ENCODE measurements at regions not wholly inside any gene's neighbourhood (a gene's known extent, or its start where the extent isn't known, plus 50 kb on each side); places are given as distances from the start of the nearest gene placed in this dataset.

DNA sequence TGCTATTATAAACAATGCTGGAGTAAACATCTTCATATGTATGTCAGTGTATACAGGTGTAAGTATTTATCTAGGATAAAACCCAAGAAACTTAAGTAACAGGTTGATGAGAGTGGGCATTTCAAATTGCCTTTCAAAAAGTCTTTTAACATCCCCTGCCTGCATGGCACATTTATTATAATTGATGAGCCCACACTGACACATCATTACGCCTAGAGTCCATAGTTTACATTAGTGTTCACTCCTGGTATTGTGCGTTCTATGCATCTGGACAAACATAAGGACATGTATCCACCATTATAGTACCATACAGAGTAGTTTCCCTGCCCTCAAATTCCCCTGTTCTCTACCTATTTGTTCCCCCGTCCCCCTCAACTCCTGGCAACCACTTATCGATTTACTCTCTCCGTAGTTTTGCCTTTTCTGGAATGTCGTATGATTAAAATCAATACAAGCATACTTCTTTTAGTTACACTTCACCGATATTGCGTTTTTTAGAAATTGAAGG lies 53.7 kb downstream of the NACA2 start:
- no peak overlapping the region for H3K27ac ChIP-seq (ENCODE audit: low read depth, low read length)
- H3K27me3 ChIP-seq (ENCODE audit: insufficient read depth, low read length): no peaks in the 10 kb centered on the region
- ChIA-PET CTCF (interaction anchor here (1.2 kb wide), 1 partner anchor 13 kb away, joined by 3 read pairs; no protein-coding TSS in a partner anchor), RAD21 (ENCODE audit: low non-redundant PET in 1 of 2, low total read pairs in 2 of 2, uncharacterized antibody in 2 of 2, unreplicated experiment in 2 of 2) (no interaction called here), POLR2A (no interaction called here)
- no peaks in the 10 kb centered on the region for H3K9me2 ChIP-seq (ENCODE audit: insufficient read depth)
- ATAC-seq (no peak), DNase-seq (ENCODE audit: low read depth, low spot score) (no peak)
- H4K20me1 ChIP-seq (ENCODE audit: insufficient read depth): no peaks in the 10 kb centered on the region
- no peak overlapping the region for H3K4me2 ChIP-seq (ENCODE audit: low read length)
- no peaks in the 10 kb centered on the region for H3K79me2 ChIP-seq (ENCODE audit: insufficient read depth, low read length)
- TF ChIP-seq FOSL1 (IDR thresholded peaks at IDR 0.05; ENCODE audit: low read depth) (no peak), SIN3A (IDR thresholded peaks at IDR 0.05; ENCODE audit: low read depth) (no peak), TCF7L2 (IDR thresholded peaks at IDR 0.05; ENCODE audit: borderline replicate concordance, extremely low read depth, insufficient read depth, insufficient read length) (no peak), JUND (IDR thresholded peaks at IDR 0.05) (no peak), EGR1 (IDR thresholded peaks at IDR 0.05; ENCODE audit: low read depth) (no peak), ELF1 (IDR thresholded peaks at IDR 0.05; ENCODE audit: borderline replicate concordance, low read depth) (no peak), EZH2 (IDR thresholded peaks at IDR 0.05) (no peak), CEBPB (IDR thresholded peaks at IDR 0.05; ENCODE audit: low read depth) (no peak), CBX3 (IDR thresholded peaks at IDR 0.05; ENCODE audit: low read depth) (no peak), EZH2phosphoT487 (IDR thresholded peaks at IDR 0.05; ENCODE audit: borderline replicate concordance) (no peak), SRF (IDR thresholded peaks at IDR 0.05; ENCODE audit: low read depth) (no peak), POLR2AphosphoS5 (IDR thresholded peaks at IDR 0.05; ENCODE audit: low read depth, low read length) (no peak), SP1 (IDR thresholded peaks at IDR 0.05; ENCODE audit: low read depth) (no peak), POLR2A (IDR thresholded peaks at IDR 0.05; ENCODE audit: borderline replicate concordance, extremely low read depth, insufficient read depth, insufficient read length) (no peak)
- TF ChIP-seq, protein P1, sequence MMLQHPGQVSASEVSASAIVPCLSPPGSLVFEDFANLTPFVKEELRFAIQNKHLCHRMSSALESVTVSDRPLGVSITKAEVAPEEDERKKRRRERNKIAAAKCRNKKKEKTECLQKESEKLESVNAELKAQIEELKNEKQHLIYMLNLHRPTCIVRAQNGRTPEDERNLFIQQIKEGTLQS (IDR thresholded peaks at IDR 0.05): no peak
- TF ChIP-seq, protein P2, sequence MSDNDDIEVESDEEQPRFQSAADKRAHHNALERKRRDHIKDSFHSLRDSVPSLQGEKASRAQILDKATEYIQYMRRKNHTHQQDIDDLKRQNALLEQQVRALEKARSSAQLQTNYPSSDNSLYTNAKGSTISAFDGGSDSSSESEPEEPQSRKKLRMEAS (IDR thresholded peaks at IDR 0.05): no peak
- TF ChIP-seq, protein P3, sequence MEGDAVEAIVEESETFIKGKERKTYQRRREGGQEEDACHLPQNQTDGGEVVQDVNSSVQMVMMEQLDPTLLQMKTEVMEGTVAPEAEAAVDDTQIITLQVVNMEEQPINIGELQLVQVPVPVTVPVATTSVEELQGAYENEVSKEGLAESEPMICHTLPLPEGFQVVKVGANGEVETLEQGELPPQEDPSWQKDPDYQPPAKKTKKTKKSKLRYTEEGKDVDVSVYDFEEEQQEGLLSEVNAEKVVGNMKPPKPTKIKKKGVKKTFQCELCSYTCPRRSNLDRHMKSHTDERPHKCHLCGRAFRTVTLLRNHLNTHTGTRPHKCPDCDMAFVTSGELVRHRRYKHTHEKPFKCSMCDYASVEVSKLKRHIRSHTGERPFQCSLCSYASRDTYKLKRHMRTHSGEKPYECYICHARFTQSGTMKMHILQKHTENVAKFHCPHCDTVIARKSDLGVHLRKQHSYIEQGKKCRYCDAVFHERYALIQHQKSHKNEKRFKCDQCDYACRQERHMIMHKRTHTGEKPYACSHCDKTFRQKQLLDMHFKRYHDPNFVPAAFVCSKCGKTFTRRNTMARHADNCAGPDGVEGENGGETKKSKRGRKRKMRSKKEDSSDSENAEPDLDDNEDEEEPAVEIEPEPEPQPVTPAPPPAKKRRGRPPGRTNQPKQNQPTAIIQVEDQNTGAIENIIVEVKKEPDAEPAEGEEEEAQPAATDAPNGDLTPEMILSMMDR (IDR thresholded peaks at IDR 0.05 in 2 of 3, conservative IDR thresholded peaks at IDR 0.05 in 1 of 3; ENCODE audit: borderline replicate concordance in 1 of 3, insufficient read depth in 1 of 3, low read depth in 2 of 3, low read length in 2 of 3): no peak
- TF ChIP-seq, protein P4, sequence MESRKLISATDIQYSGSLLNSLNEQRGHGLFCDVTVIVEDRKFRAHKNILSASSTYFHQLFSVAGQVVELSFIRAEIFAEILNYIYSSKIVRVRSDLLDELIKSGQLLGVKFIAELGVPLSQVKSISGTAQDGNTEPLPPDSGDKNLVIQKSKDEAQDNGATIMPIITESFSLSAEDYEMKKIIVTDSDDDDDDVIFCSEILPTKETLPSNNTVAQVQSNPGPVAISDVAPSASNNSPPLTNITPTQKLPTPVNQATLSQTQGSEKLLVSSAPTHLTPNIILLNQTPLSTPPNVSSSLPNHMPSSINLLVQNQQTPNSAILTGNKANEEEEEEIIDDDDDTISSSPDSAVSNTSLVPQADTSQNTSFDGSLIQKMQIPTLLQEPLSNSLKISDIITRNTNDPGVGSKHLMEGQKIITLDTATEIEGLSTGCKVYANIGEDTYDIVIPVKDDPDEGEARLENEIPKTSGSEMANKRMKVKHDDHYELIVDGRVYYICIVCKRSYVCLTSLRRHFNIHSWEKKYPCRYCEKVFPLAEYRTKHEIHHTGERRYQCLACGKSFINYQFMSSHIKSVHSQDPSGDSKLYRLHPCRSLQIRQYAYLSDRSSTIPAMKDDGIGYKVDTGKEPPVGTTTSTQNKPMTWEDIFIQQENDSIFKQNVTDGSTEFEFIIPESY (IDR thresholded peaks at IDR 0.05; ENCODE audit: extremely low read depth, insufficient replicate concordance, low read length): no peak
- TF ChIP-seq, protein P5, sequence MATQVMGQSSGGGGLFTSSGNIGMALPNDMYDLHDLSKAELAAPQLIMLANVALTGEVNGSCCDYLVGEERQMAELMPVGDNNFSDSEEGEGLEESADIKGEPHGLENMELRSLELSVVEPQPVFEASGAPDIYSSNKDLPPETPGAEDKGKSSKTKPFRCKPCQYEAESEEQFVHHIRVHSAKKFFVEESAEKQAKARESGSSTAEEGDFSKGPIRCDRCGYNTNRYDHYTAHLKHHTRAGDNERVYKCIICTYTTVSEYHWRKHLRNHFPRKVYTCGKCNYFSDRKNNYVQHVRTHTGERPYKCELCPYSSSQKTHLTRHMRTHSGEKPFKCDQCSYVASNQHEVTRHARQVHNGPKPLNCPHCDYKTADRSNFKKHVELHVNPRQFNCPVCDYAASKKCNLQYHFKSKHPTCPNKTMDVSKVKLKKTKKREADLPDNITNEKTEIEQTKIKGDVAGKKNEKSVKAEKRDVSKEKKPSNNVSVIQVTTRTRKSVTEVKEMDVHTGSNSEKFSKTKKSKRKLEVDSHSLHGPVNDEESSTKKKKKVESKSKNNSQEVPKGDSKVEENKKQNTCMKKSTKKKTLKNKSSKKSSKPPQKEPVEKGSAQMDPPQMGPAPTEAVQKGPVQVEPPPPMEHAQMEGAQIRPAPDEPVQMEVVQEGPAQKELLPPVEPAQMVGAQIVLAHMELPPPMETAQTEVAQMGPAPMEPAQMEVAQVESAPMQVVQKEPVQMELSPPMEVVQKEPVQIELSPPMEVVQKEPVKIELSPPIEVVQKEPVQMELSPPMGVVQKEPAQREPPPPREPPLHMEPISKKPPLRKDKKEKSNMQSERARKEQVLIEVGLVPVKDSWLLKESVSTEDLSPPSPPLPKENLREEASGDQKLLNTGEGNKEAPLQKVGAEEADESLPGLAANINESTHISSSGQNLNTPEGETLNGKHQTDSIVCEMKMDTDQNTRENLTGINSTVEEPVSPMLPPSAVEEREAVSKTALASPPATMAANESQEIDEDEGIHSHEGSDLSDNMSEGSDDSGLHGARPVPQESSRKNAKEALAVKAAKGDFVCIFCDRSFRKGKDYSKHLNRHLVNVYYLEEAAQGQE (IDR thresholded peaks at IDR 0.05; ENCODE audit: low read depth): no peak
- H3K9ac ChIP-seq (ENCODE audit: low read length): no peak overlapping the region
- no TSS peak for BruUV-seq (replicated peaks)
- H2AFZ ChIP-seq (ENCODE audit: low read depth, low read length, poor library complexity, severe bottlenecking): no peak overlapping the region
- intact Hi-C loops (cut with micrococcal nuclease): no loop called here
- peaks cover 0 to 4% of the 10 kb centered on the region in 2 experiments; a peak in 1 of 4 replicates for H3K4me1 ChIP-seq (ENCODE audit: control insufficient read depth in 1 of 2, insufficient read depth in 2 of 2, low read length in 2 of 2)
- no peak overlapping the region for H3K4me3 ChIP-seq (replicated peaks in 1 of 2; ENCODE audit: low read depth in 1 of 2, low read length in 2 of 2)
- no peaks in the 10 kb centered on the region for H3K36me3 ChIP-seq (ENCODE audit: control insufficient read depth in 1 of 2, insufficient read depth in 2 of 2, low read length in 2 of 2)
- peaks cover 0 to 4% of the 10 kb centered on the region in 2 experiments; a peak in 1 of 4 replicates for H3K9me3 ChIP-seq (ENCODE audit: control insufficient read depth in 1 of 2, insufficient read depth in 1 of 2, low read depth in 1 of 2, low read length in 2 of 2)

Data from HCT116 (cell line).